ENCODE measurements at regions not wholly inside any gene's neighbourhood (a gene's known extent, or its start where the extent isn't known, plus 50 kb on each side); places are given as distances from the start of the nearest gene placed in this dataset.

DNA sequence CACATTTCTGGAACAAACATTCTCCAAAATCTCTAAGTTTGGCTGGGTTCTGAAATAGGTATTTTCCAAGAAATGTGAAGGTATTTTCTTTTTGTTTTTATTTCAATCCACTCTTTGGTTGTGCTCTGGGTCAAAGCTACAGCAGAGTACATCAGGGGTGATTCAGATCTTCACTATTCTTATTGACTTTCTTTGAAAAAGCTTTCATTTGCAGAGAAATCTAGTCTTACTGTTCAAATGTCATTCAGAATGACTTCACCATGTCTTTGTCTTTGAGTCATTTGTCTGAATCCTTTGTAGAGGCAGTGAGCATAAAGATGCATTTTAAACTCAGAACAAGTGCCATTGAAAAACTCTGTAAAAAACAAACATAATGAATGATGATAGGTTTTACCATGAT lies 547.2 kb upstream of the ADGRL3 start:
- Mint-ChIP-seq H3K4me1 (ENCODE audit: unreplicated experiment) (peaks cover 27% of the 10 kb centered on the region), H3K27me3 (ENCODE audit: unreplicated experiment) (no peaks in the 10 kb centered on the region), H3K4me3 (ENCODE audit: unreplicated experiment) (no peak overlapping the region), H3K9me3 (ENCODE audit: unreplicated experiment) (peaks cover 4% of the 10 kb centered on the region), H3K36me3 (ENCODE audit: unreplicated experiment) (no peaks in the 10 kb centered on the region), H3K27ac (ENCODE audit: unreplicated experiment) (no peak overlapping the region)
- TF ChIP-seq, protein P1, sequence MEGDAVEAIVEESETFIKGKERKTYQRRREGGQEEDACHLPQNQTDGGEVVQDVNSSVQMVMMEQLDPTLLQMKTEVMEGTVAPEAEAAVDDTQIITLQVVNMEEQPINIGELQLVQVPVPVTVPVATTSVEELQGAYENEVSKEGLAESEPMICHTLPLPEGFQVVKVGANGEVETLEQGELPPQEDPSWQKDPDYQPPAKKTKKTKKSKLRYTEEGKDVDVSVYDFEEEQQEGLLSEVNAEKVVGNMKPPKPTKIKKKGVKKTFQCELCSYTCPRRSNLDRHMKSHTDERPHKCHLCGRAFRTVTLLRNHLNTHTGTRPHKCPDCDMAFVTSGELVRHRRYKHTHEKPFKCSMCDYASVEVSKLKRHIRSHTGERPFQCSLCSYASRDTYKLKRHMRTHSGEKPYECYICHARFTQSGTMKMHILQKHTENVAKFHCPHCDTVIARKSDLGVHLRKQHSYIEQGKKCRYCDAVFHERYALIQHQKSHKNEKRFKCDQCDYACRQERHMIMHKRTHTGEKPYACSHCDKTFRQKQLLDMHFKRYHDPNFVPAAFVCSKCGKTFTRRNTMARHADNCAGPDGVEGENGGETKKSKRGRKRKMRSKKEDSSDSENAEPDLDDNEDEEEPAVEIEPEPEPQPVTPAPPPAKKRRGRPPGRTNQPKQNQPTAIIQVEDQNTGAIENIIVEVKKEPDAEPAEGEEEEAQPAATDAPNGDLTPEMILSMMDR (IDR thresholded peaks at IDR 0.05), result no peak
- DNase-seq (ENCODE audit: extremely low spot score, unreplicated experiment), result no peak

DNA sequence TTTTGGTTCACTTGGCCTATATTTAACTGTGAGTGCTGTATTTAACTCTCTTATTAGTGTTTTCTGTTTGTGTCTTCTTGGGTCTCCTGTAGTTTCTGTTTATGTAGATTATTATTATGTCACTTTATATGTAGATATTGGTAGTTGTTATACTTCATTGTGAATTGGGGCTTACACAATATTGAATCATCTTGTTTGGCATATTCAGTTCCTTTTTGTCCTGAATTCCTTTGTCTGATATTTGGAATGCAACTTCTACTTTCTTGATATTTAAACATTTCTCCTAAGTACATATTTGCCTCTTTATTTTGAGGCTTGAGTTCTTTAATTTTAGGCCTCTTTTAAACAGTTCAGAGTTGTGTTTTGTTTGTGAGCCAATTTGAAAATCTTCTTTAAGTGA lies 544.8 kb upstream of the ADGRL3 start:
- H3K4me3 Mint-ChIP-seq (ENCODE audit: unreplicated experiment), result no peak overlapping the region
- no peaks in the 10 kb centered on the region for H3K36me3 Mint-ChIP-seq (ENCODE audit: unreplicated experiment)

DNA sequence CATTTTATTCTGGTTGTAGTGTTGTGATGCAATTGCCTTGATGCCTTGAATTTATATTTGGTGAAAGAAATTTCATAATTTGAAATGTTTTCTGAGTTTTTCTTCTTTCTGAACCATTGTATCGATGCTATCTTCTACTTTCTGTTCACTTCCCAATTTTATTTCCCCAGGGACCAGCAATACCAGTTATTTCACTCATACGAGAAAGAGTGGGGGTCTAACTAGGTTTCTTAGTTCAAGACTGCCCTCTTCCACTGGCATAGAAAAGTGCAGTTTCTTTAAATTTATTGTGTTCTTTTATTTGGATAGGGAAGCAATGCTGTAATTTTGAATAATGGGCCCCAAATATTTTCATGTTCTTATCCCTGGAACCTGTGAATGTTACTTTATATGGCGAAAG lies 544.0 kb upstream of the ADGRL3 start:
- no peaks in the 10 kb centered on the region for H3K27me3 Mint-ChIP-seq (ENCODE audit: unreplicated experiment)
- H3K36me3 Mint-ChIP-seq (ENCODE audit: unreplicated experiment), result no peaks in the 10 kb centered on the region
- peaks cover 32% of the 10 kb centered on the region for H3K4me1 Mint-ChIP-seq (ENCODE audit: unreplicated experiment)
- H3K4me3 Mint-ChIP-seq (ENCODE audit: unreplicated experiment), result no peak overlapping the region
- TF ChIP-seq, protein P1 (IDR thresholded peaks at IDR 0.05), result peak; percentile 57
- DNase-seq (ENCODE audit: extremely low spot score, unreplicated experiment), result no peak
- H3K27ac Mint-ChIP-seq (ENCODE audit: unreplicated experiment), result peak overlapping the region; percentile 12
- peaks cover 8% of the 10 kb centered on the region for H3K9me3 Mint-ChIP-seq (ENCODE audit: unreplicated experiment)

More for the DNA sequence above, 544.8 kb upstream of the ADGRL3 start:
- peak overlapping the region; percentile 16 for H3K27ac Mint-ChIP-seq (ENCODE audit: unreplicated experiment)
- TF ChIP-seq, protein P1 (IDR thresholded peaks at IDR 0.05), result no peak
- H3K27me3 Mint-ChIP-seq (ENCODE audit: unreplicated experiment), result no peaks in the 10 kb centered on the region
- no peak for DNase-seq (ENCODE audit: extremely low spot score, unreplicated experiment)
- H3K9me3 Mint-ChIP-seq (ENCODE audit: unreplicated experiment), result peaks cover 8% of the 10 kb centered on the region
- peaks cover 32% of the 10 kb centered on the region for H3K4me1 Mint-ChIP-seq (ENCODE audit: unreplicated experiment)

DNA sequence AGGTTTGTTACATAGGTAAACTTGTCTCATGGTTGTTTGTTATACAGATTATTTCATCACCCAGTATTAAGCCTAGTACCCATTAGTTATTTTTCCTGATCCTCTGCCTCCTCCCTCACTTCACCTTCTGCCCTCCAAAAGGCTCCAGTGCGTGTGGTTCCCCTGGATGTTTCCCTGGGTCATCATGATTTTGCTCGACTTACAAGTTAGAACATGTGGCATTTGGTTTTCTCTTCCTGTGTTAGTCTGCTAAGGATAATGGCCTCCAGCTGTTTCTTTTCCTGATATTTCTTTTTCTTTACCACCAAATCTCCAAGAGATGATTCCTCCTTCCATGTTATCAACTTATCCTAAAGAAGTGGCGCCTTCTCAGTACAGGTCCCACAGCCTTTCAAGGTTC lies 543.1 kb upstream of the ADGRL3 start:
- peaks cover 8% of the 10 kb centered on the region for H3K9me3 Mint-ChIP-seq (ENCODE audit: unreplicated experiment)
- no peaks in the 10 kb centered on the region for H3K27me3 Mint-ChIP-seq (ENCODE audit: unreplicated experiment)
- H3K4me3 Mint-ChIP-seq (ENCODE audit: unreplicated experiment), result peak overlapping the region; percentile 14
- peaks cover 32% of the 10 kb centered on the region for H3K4me1 Mint-ChIP-seq (ENCODE audit: unreplicated experiment)
- H3K27ac Mint-ChIP-seq (ENCODE audit: unreplicated experiment), result peak overlapping the region; percentile 84
- TF ChIP-seq, protein P1 (IDR thresholded peaks at IDR 0.05), result no peak
- no peaks in the 10 kb centered on the region for H3K36me3 Mint-ChIP-seq (ENCODE audit: unreplicated experiment)
- DNase-seq (ENCODE audit: extremely low spot score, unreplicated experiment), result no peak

DNA sequence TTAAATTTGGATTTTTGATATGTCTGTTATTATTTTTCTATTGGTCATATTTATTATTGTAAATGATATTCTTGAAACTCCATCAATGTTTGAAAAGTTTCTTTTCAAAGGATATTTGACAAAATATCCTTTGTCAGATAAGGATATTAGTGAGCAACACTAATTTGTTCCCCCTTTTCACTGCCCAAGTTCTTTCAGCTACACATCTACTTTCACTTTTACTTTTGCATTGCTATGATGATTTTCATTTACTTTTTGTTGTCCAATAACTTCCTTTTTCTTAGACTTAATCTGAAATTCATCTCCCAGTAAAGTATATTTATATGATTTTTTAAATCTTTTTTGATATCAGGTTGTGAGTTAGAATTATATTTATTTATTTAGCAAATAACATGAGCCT lies 542.3 kb upstream of the ADGRL3 start:
- no peak for DNase-seq (ENCODE audit: extremely low spot score, unreplicated experiment)
- H3K27ac Mint-ChIP-seq (ENCODE audit: unreplicated experiment), result peak overlapping the region; percentile 84
- H3K4me3 Mint-ChIP-seq (ENCODE audit: unreplicated experiment), result peak overlapping the region; percentile 14
- peaks cover 32% of the 10 kb centered on the region for H3K4me1 Mint-ChIP-seq (ENCODE audit: unreplicated experiment)
- H3K27me3 Mint-ChIP-seq (ENCODE audit: unreplicated experiment), result no peaks in the 10 kb centered on the region
- no peaks in the 10 kb centered on the region for H3K36me3 Mint-ChIP-seq (ENCODE audit: unreplicated experiment)
- peaks cover 8% of the 10 kb centered on the region for H3K9me3 Mint-ChIP-seq (ENCODE audit: unreplicated experiment)
- TF ChIP-seq, protein P1 (IDR thresholded peaks at IDR 0.05), result no peak
